Liver (tissue), 3 donors: ENCODE measurements at regions not wholly inside any gene's neighbourhood (a gene's known extent, or its start where the extent isn't known, plus 50 kb on each side); places are given as distances from the start of the nearest gene placed in this dataset.

Source experiments
- CTCF ChIP-seq: fragments of 150-350 bp; IDR thresholded peaks from 2 replicates; pipeline ENCODE4 v1.5.1; 2017; ENCODE audit warnings: improper control_type of control experiment, low read depth, low read length; ENCODE audit not compliant: missing input control
- EGR1 ChIP-seq, 2 donors: IDR thresholded peaks; 2 replicates each; pipeline ENCODE4 v1.6.1; 2016 to 2018; ENCODE audit warnings: antibody characterized with exemption in 2 of 2, low read depth in 2 of 2
- GABPA ChIP-seq, 2 donors: IDR thresholded peaks in 1 of 2; conservative IDR thresholded peaks in 1 of 2; 2 replicates each; pipeline ENCODE4 v1.6.1; 2016; ENCODE audit warnings: antibody characterized with exemption in 2 of 2, mild to moderate bottlenecking in 1 of 2, moderate library complexity in 1 of 2
- RAD21 ChIP-seq, 2 donors: IDR thresholded peaks; 2 replicates each; pipeline ENCODE4 v1.6.1; 2016; ENCODE audit warnings: antibody characterized with exemption in 2 of 2, mild to moderate bottlenecking in 2 of 2
- REST ChIP-seq: IDR thresholded peaks from 2 replicates; pipeline ENCODE4 v1.6.1; 2016; ENCODE audit warnings: antibody characterized with exemption, mild to moderate bottlenecking
- SP1 ChIP-seq: IDR thresholded peaks from 2 replicates; pipeline ENCODE4 v1.6.1; 2018; ENCODE audit warnings: antibody characterized with exemption, mild to moderate bottlenecking
- TAF1 ChIP-seq: conservative IDR thresholded peaks from 2 replicates; pipeline ENCODE4 v1.6.1; 2016; ENCODE audit warnings: antibody characterized with exemption, mild to moderate bottlenecking
- YY1 ChIP-seq: IDR thresholded peaks from 2 replicates; pipeline ENCODE4 v1.6.1; 2016; ENCODE audit warnings: antibody characterized with exemption, mild to moderate bottlenecking
- TF ChIP-seq, protein P1 (sequence below): IDR thresholded peaks from 2 replicates; pipeline ENCODE4 v1.6.1; 2016; ENCODE audit warnings: antibody characterized with exemption
- donor health status: healthy.
- donor health status: healthy.

GRCh38 chr19:27793644-27794493 is 1419.1 kb downstream of the UQCRFS1 start:
- TF ChIP-seq SP1, result peak; percentile 43
- no peak for TF ChIP-seq CTCF
- no peak for TF ChIP-seq EGR1 (IDR thresholded peaks at IDR 0.05; ENCODE audit: low read depth in 2 of 2)
- peak in 1 of 2 donors; percentile 13 for TF ChIP-seq RAD21 (IDR thresholded peaks at IDR 0.05)
- peak; percentile 49 for TF ChIP-seq TAF1
- peak in 1 of 2 donors; percentile 92 for TF ChIP-seq GABPA (IDR thresholded peaks at IDR 0.05 in 1 of 2, conservative IDR thresholded peaks at IDR 0.05 in 1 of 2)
- TF ChIP-seq, protein P1, sequence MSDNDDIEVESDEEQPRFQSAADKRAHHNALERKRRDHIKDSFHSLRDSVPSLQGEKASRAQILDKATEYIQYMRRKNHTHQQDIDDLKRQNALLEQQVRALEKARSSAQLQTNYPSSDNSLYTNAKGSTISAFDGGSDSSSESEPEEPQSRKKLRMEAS, result peak; percentile 88
- TF ChIP-seq REST, result peak; percentile 32
- TF ChIP-seq YY1, result peak; percentile 97
